ENCODE measurements at regions not wholly inside any gene's neighbourhood (a gene's known extent, or its start where the extent isn't known, plus 50 kb on each side); places are given as distances from the start of the nearest gene placed in this dataset.
"Not testable (repeated sequence)": the region's sequence is repeated elsewhere in the genome, so short reads cannot be mapped to it uniquely, and the experiment has no call there.

- H3K27me3 Mint-ChIP-seq (ENCODE audit: insufficient read depth, low read depth, poor library complexity); DNase-seq (ENCODE audit: low spot score); ATAC-seq; H3K27ac Mint-ChIP-seq; H3K4me1 ChIP-seq (ENCODE audit: insufficient read depth); H3K27me3 ChIP-seq (ENCODE audit: insufficient read depth); H3K4me3 Mint-ChIP-seq; H3K4me3 ChIP-seq; H3K4me2 ChIP-seq; H3K4me1 Mint-ChIP-seq; H4K20me1 ChIP-seq (replicated peaks; ENCODE audit: insufficient read depth); H3K79me2 ChIP-seq (replicated peaks; ENCODE audit: insufficient read depth); H3K36me3 ChIP-seq (ENCODE audit: insufficient read depth); H3K9me2 ChIP-seq (ENCODE audit: insufficient read depth); H3K27ac ChIP-seq (ENCODE audit: low read depth); H3F3A ChIP-seq (replicated peaks; ENCODE audit: low read depth); H2AFZ ChIP-seq: not testable (repeated sequence)
- Mint-ChIP-seq H3K36me3 (ENCODE audit: low read depth) (peaks cover 51% of the 10 kb centered on the region), H3K9me3 (peaks cover 42% of the 10 kb centered on the region)
Measured at GRCh38 chr5:12607817-12608216, 703.6 kb upstream of the CTNND2 start.

- Mint-ChIP-seq H3K27ac (no peak overlapping the region), H3K27me3 (ENCODE audit: insufficient read depth, low read depth, poor library complexity) (no peaks in the 10 kb centered on the region), H3K4me3 (no peak overlapping the region), H3K9me3 (no peaks in the 10 kb centered on the region; the same call in 2 of the 3 replicates), H3K36me3 (ENCODE audit: low read depth) (peaks cover 6% of the 10 kb centered on the region; the same call in 2 of the 3 replicates), H3K4me1 (no peaks in the 10 kb centered on the region)
- ATAC-seq (no peak), DNase-seq (ENCODE audit: low spot score) (no peak)
- Histone ChIP-seq H3K9me2 (ENCODE audit: insufficient read depth) (no peaks in the 10 kb centered on the region), H3K36me3 (ENCODE audit: insufficient read depth) (no peaks in the 10 kb centered on the region), H3K4me3 (no peak overlapping the region), H3K79me2 (replicated peaks; ENCODE audit: insufficient read depth) (no peaks in the 10 kb centered on the region), H3F3A (replicated peaks; ENCODE audit: low read depth) (no peaks in the 10 kb centered on the region), H3K27me3 (ENCODE audit: insufficient read depth) (no peaks in the 10 kb centered on the region), H2AFZ (no peak overlapping the region), H3K27ac (ENCODE audit: low read depth) (no peak overlapping the region), H4K20me1 (replicated peaks; ENCODE audit: insufficient read depth) (no peaks in the 10 kb centered on the region), H3K4me1 (ENCODE audit: insufficient read depth) (no peaks in the 10 kb centered on the region), H3K4me2 (no peak overlapping the region)
- TF ChIP-seq NANOG (IDR thresholded peaks at IDR 0.05; ENCODE audit: borderline replicate concordance) (no peak), CTCF (conservative IDR thresholded peaks at IDR 0.05; ENCODE audit: low read depth in 2 of 2) (no peak), CREB1 (CRISPR knock-in tag; IDR thresholded peaks at IDR 0.05; ENCODE audit: low read depth) (no peak), ETS1 (IDR thresholded peaks at IDR 0.05) (no peak), EZH2phosphoT487 (IDR thresholded peaks at IDR 0.05; ENCODE audit: unreplicated experiment) (no peak), JUNB (IDR thresholded peaks at IDR 0.05; ENCODE audit: unreplicated experiment) (no peak), ZNF462 (CRISPR knock-in tag; IDR thresholded peaks at IDR 0.05) (no peak), POLR2AphosphoS5 (IDR thresholded peaks at IDR 0.05; ENCODE audit: low read depth) (no peak), ZNF331 (CRISPR knock-in tag; IDR thresholded peaks at IDR 0.05; ENCODE audit: low read depth) (no peak), ZNF114 (CRISPR knock-in tag; IDR thresholded peaks at IDR 0.05) (no peak), REST (IDR thresholded peaks at IDR 0.05; ENCODE audit: unreplicated experiment) (no peak)
Measured at GRCh38 chr5:12592228-12592627, 688.0 kb upstream of the CTNND2 start.

All from GM23338 (cell line).